ENCODE measurements at regions not wholly inside any gene's neighbourhood (a gene's known extent, or its start where the extent isn't known, plus 50 kb on each side); places are given as distances from the start of the nearest gene placed in this dataset.
A peak's percentile ranks its signal among the peaks of the same experiment; 100 is the strongest.

DNA sequence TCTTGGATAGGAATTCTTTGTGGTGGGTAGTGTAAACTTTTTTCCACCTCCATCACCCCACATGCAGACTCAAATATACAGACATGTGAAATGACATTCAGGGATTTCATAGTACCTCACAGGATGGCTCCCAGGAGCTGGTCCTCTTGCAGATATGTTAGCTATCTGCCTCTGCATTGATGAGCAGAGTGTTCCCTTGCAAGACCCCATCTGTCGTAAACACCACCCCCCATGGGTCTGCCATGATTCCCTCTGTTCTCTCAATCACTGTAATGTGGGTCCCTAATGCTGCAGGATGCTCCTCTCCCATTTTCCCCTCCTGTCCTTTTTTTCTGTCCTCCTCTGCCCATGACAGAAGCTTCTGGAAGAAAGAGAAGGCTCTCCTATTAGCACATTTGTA lies 391.2 kb upstream of the PODXL start:
- DNase-seq (ENCODE audit: low read depth, low spot score), result no peak
- Mint-ChIP-seq H3K9me3 (no peaks in the 10 kb centered on the region), H3K4me1 (no peaks in the 10 kb centered on the region), H3K36me3 (ENCODE audit: low read depth) (no peaks in the 10 kb centered on the region), H3K27me3 (ENCODE audit: low read depth) (peaks cover 47% of the 10 kb centered on the region), H3K4me3 (no peak overlapping the region), H3K27ac (ENCODE audit: unreplicated experiment) (no peak overlapping the region)
- TF ChIP-seq, protein P1, sequence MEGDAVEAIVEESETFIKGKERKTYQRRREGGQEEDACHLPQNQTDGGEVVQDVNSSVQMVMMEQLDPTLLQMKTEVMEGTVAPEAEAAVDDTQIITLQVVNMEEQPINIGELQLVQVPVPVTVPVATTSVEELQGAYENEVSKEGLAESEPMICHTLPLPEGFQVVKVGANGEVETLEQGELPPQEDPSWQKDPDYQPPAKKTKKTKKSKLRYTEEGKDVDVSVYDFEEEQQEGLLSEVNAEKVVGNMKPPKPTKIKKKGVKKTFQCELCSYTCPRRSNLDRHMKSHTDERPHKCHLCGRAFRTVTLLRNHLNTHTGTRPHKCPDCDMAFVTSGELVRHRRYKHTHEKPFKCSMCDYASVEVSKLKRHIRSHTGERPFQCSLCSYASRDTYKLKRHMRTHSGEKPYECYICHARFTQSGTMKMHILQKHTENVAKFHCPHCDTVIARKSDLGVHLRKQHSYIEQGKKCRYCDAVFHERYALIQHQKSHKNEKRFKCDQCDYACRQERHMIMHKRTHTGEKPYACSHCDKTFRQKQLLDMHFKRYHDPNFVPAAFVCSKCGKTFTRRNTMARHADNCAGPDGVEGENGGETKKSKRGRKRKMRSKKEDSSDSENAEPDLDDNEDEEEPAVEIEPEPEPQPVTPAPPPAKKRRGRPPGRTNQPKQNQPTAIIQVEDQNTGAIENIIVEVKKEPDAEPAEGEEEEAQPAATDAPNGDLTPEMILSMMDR (conservative IDR thresholded peaks at IDR 0.05), result no peak

DNA sequence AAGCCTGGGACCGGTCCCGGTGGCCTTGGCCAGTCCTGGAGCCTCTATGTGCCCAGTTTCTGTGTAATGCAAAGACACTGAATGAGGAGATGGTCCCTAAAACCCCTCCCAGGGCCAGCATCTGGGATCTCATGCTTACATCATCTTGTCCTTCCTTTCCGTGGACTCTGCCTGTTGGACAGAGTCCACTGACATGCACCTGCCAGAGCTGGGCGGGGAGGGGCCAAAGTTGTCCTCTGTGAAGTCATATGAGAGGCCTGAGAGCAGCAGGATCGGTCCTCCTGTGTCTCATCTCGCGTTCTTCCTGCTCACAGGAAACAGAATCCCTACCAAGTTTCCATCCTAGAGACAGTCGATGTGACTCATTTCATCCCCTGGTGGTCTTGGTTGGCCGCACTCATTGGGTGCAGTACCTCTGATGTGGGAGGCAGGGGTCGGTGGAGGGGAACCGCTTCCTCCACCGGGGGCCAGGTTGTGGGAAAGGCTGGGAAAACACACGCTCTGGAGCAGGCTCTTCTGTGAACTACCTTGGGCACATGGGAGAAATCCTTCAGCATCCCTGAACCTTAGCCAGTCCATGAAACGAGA lies 389.6 kb upstream of the PODXL start:
- Mint-ChIP-seq H3K4me3 (no peak overlapping the region), H3K36me3 (ENCODE audit: low read depth) (no peaks in the 10 kb centered on the region), H3K4me1 (no peaks in the 10 kb centered on the region), H3K27me3 (ENCODE audit: low read depth) (peaks cover 58% of the 10 kb centered on the region), H3K27ac (ENCODE audit: unreplicated experiment) (peak overlapping the region; percentile 62), H3K9me3 (peaks cover 4% of the 10 kb centered on the region)
- DNase-seq (ENCODE audit: low read depth, low spot score), result no peak
- TF ChIP-seq, protein P1 (conservative IDR thresholded peaks at IDR 0.05), result no peak

DNA sequence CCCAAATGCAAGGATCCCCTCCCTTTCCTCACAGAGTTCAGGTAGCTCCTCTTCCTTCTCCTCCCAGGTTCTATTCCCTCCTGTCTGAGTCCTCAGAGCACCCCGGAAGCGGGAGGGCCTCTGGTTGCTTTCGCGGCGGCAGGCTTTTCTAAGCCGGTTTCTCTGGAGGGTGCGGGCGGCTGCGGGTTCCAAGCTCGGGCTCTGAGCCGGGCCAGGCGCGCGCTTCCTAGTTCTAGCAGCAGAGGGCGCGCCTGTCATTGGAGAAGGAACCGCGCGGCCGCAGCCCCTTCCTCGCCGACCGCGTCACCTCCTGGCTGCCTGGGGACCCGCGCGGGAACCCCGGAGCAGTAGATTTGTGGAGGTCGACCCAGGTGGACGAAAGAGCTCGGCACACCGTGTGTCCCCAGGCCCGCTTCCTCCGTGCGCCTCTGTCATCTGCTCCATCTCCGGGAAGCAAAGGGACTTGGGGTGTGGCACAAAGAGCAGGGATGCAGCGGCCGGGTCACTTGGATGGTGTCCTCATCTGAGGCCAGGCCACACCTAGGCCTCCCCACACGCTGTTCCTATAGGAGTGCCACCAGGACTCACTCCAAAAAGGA lies 389.0 kb upstream of the PODXL start:
- peaks cover 61% of the 10 kb centered on the region for H3K27me3 Mint-ChIP-seq (ENCODE audit: low read depth)
- peaks cover 4% of the 10 kb centered on the region for H3K9me3 Mint-ChIP-seq
- TF ChIP-seq, protein P1 (conservative IDR thresholded peaks at IDR 0.05), result peak; percentile 97
- peak; percentile 71 for DNase-seq (ENCODE audit: low read depth, low spot score)
- no peaks in the 10 kb centered on the region for H3K4me1 Mint-ChIP-seq
- H3K4me3 Mint-ChIP-seq, result no peak overlapping the region
- H3K27ac Mint-ChIP-seq (ENCODE audit: unreplicated experiment), result no peak overlapping the region
- H3K36me3 Mint-ChIP-seq (ENCODE audit: low read depth), result no peaks in the 10 kb centered on the region

DNA sequence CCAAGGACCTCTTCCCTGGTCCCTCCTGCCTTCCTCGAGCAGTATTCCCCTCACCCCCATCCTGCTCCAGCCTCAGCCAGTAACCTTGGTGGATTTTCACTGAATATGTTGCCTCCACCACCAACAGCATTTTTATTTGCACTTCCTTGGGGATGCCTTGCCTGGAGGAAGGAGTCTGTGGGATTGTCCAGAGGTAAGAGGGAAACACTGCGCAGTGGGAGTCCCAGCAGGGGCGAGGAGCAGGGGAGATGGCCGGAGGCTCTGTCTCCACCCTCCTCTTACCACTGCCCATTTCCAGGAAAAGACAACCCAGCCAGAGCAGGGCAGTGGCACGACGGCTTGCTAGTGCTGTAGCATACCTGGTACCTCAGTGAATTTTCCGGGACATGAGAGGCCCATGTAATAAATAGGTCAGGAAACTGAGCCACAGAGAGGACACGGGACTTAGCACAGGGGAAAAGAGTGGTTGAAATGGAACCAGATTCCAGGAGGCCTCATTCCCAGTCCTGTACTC lies 388.2 kb upstream of the PODXL start:
- Mint-ChIP-seq H3K4me1 (no peaks in the 10 kb centered on the region), H3K27ac (ENCODE audit: unreplicated experiment) (no peak overlapping the region), H3K36me3 (ENCODE audit: low read depth) (no peaks in the 10 kb centered on the region), H3K4me3 (no peak overlapping the region), H3K27me3 (ENCODE audit: low read depth) (peaks cover 61% of the 10 kb centered on the region), H3K9me3 (peaks cover 4% of the 10 kb centered on the region)
- TF ChIP-seq, protein P1 (conservative IDR thresholded peaks at IDR 0.05), result no peak
- no peak for DNase-seq (ENCODE audit: low read depth, low spot score)

DNA sequence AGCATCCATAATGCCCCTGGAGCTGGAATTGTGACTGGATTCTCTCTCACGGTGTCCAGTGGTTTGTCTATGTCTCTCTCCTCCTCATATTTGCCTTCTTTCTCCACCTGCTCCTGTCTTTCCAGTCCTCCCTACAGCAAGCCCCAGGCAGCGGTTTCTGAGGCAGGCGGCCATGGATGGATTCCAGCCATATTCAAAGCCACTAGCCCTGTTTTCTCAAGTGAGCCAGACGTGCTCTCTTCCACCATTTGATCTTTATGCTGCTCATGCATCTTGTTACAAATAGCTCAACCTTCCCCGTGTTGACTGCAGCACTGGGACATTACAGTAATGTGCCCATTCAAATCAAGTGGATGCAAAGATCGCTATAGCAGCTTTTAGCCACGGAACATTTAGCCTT lies 387.2 kb upstream of the PODXL start:
- TF ChIP-seq, protein P1 (conservative IDR thresholded peaks at IDR 0.05), result no peak
- no peaks in the 10 kb centered on the region for H3K36me3 Mint-ChIP-seq (ENCODE audit: low read depth)
- H3K9me3 Mint-ChIP-seq, result peaks cover 4% of the 10 kb centered on the region
- no peak for DNase-seq (ENCODE audit: low read depth, low spot score)
- no peak overlapping the region for H3K4me3 Mint-ChIP-seq
- H3K27ac Mint-ChIP-seq (ENCODE audit: unreplicated experiment), result no peak overlapping the region
- no peaks in the 10 kb centered on the region for H3K4me1 Mint-ChIP-seq
- peaks cover 60% of the 10 kb centered on the region for H3K27me3 Mint-ChIP-seq (ENCODE audit: low read depth)

Measured in neural crest cell (in vitro differentiated cells).